GM21423 (cell line): ENCODE measurements at regions not wholly inside any gene's neighbourhood (a gene's known extent, or its start where the extent isn't known, plus 50 kb on each side); places are given as distances from the start of the nearest gene placed in this dataset.

Experiments used
- ATAC-seq: cut with Tn5 transposase; IDR thresholded peaks from one replicate; pipeline ENCODE4 v1.9.1; 2021; ENCODE audit warnings: mild to moderate bottlenecking, moderate library complexity; ENCODE audit not compliant: unreplicated experiment

GRCh38 chr12:34340534-34341361 lies 318.5 kb downstream of the ALG10 start:
- no peak for ATAC-seq

DNA sequence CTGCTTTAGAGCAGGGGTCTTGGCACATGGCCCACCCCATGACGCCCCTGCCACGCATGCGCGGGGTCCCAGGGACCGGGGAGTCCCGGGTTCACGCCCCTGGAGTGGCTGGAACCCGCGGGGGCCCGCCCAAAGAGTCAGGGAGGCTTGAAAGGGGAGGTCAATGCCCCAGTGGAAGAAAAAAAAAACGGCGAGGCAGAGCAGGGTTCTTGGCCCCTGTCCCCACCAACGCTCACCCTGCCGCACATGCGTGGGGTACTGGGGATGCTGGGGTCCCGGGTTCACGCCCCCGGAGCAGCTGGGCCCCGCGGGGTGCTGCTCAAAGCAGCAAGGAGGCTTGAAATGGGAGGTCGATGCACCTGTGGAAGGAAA lies 319.1 kb downstream of the ALG10 start:
- ATAC-seq, result no peak

GRCh38 chr12:34342048-34342447 lies 319.8 kb downstream of the ALG10 start:
- ATAC-seq, result no peak

DNA sequence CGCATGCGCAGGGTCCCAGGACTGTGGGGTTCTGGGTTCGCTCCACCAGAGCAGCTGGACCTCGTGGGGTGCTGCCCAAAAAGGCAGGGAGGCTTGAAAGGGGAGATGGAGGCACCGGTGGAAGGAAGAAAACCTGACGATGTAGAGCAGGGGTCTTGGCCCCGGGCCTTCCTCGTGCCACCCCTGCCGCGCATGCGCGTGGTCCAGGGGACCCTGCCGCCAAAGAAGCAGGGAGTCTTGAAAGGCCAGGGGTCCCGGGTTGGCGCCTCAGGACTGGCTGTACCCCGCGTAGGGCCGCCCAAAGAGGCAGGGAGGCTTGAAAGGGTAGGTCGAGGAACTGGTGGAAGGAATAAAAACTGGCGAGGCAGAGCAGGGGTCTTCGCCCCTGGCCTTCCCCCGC lies 321.0 kb downstream of the ALG10 start:
- no peak for ATAC-seq

DNA sequence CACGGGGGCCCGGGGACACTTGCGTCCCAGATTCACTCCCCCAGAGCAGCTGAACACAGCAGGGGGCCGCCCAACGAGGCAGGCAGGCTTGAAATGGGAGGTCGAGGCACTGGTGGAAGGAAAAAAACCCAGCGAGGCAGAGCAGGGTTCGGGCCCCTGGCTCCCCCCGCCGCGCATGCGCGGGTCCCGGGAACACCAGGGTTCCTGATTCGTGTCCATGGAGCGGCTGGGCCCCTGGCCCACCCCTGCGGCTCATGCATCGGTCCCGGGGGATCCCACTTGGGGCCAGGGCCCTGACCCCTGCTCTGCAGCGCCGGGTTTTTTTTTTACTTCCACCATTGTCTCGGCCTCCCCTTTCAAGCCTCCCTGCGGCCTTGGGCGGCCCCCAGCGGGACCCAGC lies 321.5 kb downstream of the ALG10 start:
- no peak for ATAC-seq

DNA sequence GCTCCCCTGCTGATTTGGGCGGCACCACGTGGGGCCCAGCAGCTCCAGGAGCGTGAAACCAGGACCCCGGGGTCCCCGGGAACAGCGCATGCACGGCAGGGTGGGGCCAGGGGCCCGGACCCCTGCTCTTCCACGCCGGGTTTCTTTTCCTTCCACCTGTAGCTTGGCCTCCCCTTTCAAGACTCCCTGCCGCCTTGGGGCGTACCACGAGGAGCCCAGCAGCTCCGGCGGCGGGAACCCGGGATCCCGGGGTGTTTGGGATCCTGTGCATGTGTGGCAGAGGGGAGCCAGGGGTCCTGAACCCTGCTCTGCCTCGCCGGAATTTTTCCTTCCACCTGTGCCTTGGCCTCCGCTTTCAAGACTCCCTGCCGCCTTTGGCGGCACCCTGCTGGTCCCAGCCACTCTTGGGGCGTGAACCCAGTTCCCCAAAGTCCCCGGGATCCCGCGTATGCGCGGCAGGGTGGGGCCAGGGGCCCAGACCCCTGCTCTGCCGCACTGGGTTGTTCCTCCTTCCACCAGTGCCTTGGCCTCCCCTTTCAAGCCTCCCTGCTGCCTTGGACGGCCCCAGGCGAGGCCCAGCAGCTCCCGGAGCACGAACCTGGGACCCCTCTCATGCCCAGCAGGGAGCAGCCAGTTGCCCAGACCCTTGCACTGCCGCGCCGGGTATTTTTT lies 322.7 kb downstream of the ALG10 start:
- no peak for ATAC-seq

DNA sequence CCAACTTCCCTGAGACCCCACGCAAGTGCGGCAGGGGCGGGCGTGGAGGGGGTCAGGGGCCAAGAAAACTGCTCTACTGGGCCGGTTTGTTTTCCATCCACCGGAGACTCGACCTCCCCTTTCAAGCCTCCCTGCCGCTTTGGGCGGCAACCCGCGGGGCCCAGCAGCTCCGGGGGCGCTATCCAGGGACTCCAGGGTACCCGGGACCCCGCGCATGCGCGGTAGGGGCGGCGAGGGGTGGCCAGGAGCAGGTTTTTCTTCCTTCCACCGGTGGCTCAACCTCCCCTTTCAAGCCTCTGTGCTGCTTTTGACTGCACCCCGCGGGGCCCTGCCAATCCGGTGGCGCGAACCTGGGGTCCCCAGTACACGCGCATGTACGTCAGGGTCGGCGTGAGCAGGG lies 323.5 kb downstream of the ALG10 start:
- no peak for ATAC-seq

- no peak for ATAC-seq
Measured at GRCh38 chr12:34346372-34347034, 324.2 kb downstream of the ALG10 start.

DNA sequence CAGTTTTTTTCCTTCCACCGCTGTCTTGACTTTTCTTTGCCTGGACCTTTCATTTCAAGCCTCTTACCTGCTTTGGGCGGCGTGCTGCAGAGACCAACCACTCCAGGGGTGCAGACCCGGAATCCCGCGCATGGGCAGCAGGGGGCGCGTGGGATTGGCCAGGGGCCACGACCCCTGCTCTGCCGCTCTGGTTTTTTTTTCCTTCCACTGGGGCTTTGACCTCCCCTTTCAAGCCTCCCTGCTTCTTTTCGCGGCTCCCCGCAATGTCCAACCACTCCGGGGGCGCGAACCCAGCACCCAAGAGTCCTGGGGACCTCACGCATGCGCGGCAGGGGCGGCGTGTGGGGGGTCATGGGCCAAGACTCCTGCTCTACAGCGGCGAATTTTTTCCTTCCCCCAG lies 325.1 kb downstream of the ALG10 start:
- no peak for ATAC-seq

DNA sequence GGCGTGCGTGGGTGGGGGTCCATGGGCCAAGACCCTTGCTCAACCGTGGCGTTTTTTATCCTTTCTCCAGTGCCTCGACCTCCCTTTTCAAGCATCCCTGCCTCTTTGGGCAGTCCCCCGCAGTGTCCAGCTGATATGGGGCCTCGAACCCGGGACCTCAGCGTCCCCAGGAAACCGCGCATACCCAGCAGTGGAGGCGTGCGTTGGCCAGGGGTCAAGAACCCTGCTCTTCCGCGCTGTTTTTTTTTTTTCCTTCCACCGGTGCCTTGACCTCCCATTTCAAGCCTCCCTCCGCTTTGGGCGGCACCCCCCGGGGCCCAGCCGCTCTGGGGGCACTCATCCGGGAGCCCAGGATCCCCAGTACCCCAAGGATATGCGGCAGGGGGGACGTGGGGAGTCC lies 325.8 kb downstream of the ALG10 start:
- ATAC-seq, result no peak

DNA sequence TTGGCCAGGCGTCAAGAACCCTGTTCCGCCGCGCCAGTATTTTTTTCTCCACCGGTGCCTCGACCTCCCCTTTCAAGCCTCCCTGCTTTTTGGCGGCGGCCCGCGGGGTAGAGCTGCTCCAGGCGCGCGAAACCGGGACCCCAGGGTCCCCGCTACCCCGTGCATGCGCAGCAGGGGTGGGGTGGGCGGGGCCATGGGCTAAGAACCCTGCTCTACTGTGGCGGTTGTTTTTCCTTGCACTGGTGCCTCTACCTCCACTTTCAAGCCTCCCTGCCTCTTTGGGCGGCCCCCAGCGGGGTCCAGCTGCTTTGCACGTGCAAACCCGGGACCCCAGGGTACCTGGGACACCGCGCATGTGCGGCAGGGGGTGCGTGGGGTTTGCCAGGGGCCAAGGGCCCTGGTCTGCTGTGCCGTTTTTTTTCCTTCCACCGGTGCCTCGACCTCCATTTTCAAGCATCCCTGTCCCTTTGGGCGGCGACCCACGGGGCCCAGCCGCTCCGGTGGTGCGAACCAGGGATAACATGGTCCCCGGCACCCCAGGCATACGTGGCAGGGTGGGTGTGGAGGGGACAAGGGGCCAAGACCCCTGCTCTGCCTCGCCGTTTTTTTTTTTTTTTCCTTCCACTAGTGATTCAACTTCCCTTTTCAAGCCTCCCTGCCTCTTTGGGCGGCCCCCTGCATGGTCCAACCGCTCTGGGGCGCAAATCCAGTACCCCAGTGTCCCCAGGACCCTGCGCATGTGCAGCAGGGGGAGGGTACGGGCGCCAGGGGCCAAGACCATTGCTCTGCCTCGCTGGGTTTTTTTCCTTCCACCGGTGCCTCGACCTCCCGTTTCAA lies 326.8 kb downstream of the ALG10 start:
- no peak for ATAC-seq

GRCh38 chr12:34349673-34349961 lies 327.3 kb downstream of the ALG10 start:
- no peak for ATAC-seq

DNA sequence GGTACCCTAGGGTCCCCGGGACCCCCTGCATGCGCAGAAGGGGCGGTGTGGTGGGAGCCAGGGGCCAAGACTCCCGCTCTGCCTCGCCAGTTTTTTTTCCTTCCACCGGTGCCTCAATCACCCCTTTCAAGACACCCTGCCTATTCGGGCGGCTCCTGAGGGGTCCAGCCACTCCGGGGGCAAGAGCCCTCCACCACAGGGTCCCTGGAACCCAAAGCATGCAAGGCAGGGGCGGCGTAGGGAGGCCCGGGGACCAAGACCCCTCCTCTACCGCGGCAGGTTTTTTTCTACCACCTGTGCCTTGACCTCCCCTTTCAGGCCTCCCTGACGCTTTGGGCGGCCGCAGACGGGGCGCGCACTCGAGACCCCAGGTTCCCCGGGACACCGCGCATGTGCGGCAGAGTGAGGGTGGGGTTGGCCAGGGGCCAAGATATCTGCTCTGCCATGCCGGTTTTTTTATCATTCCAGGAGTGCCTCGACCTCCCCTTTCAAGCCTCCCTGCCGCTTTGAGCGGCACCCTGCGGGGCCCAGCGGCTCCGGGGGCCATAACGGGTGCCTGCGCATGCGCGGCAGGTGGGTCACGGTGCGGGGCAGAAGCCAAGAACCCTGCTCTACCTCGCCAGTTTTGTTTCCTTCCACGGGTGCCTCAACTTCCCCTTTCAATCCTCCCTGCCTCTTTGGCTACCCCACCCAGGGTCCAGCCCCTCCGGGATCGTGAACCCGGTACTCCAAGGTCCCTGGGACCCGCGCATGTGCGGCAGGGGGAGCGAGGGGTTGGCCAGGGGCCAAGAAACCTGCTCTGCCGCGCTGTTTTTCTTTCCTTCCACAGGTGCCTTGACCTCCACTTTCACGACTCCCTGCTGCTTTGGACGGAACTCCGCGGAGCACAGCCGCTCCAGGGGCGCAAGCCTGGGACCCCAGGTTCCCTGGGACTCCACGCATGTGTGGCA lies 328.1 kb downstream of the ALG10 start:
- ATAC-seq, result no peak

- ATAC-seq, result no peak
Measured at GRCh38 chr12:34352098-34352497, 329.8 kb downstream of the ALG10 start.

GRCh38 chr12:34354239-34355200 lies 332.2 kb downstream of the ALG10 start:
- no peak for ATAC-seq

- ATAC-seq, result no peak
Measured at GRCh38 chr12:34356233-34356987, 334.1 kb downstream of the ALG10 start.

DNA sequence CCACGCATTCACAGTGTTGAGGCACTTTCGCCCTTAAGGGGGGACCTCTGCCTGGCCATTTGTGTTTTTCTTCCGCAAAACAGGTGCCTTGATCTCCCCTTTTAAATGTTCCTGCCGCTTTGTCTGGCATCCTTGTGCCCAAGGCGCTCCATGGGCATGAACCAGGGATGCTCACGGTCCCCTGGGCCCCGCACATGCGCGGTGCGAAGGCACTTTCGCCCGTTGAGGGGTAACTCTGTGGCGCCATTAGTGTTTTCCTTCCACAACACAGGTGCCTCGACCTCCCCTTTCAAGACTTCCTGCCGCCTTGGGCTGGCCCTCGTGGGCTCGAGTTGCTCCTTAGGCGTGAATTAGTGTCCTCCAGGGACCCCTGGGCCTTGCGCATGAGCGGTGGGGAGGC lies 335.5 kb downstream of the ALG10 start:
- no peak for ATAC-seq

DNA sequence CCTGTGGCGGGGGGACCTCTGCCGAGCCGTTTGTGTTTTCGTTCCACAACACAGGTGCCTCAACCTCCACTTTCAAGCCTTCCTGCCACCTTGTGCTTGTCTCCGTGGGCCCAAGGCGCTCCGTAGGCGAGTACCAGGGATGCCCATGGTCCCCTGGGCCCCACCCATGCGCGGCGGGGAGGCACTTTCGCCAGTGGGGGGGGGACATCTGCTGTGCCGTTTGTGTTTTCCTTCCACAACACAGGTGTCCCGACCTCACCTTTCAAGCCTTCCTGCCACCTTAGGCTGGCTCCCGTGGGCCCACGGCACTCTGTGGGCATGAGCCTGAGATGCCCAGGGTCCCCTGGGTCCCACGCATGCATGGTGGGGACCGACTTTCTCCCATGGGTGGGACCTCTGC lies 335.9 kb downstream of the ALG10 start:
- ATAC-seq, result no peak
